Psoas muscle (tissue), 7 donors: ENCODE measurements at regions not wholly inside any gene's neighbourhood (a gene's known extent, or its start where the extent isn't known, plus 50 kb on each side); places are given as distances from the start of the nearest gene placed in this dataset.

Experiments used
- ATAC-seq, 4 donors: fragments of 200-7000 bp; cut with Tn5 transposase; one replicate each; pipeline ENCODE4 v1.9.1; 2020; ENCODE audit warnings: moderate library complexity in 3 of 4, mild to moderate bottlenecking in 2 of 4
- DNase-seq, 2 donors: peaks; one replicate each; pipeline ENCODE4 v3.0.0-alpha.2; 2020
- H3K27ac ChIP-seq: fragments of 200-600 bp; one replicate; pipeline ENCODE4 v1.8.0; 2022
- H3K27me3 ChIP-seq, 3 donors: fragments of 200-600 bp in 1 of 3; one replicate each; pipeline versions ENCODE4 v1.6.1 to v1.8.0; 2013 to 2022; ENCODE audit warnings: low read length in 2 of 3, mild to moderate bottlenecking in 2 of 3, moderate library complexity in 1 of 3; ENCODE audit not compliant: insufficient read depth in 3 of 3
- H3K36me3 ChIP-seq, 2 donors: fragments of 200-600 bp in 1 of 2; one replicate each; pipeline versions ENCODE4 v1.6.1 to v1.8.0; 2013 to 2022; ENCODE audit warnings: low read depth in 1 of 2, mild to moderate bottlenecking in 1 of 2, moderate library complexity in 1 of 2; ENCODE audit not compliant: insufficient read depth in 1 of 2
- H3K4me1 ChIP-seq: fragments of 200-600 bp; one replicate; pipeline ENCODE4 v1.8.0; 2022
- H3K4me3 ChIP-seq: fragments of 200-600 bp; one replicate; pipeline ENCODE4 v1.8.0; 2022; ENCODE audit warnings: mild to moderate bottlenecking
- H3K9me3 ChIP-seq: fragments of 200-600 bp; one replicate; pipeline ENCODE4 v1.8.0; 2022
- WGBS, 3 donors: extraction: QIAGEN DNeasy Blood & Tissue Kit; methylation state at CpG; one replicate each; pipeline versions ENCODE4 v1.1.6 to v1.1.7; 2013; 5-methylcytosine and 5-hydroxymethylcytosine counted together
- intact Hi-C, 2 donors: fragments of 100-400 bp; cut with DNase I; formaldehyde crosslinking; loops; one replicate each; pipeline versions ENCODE4 v1.11.0 to v1.14.2; 2022
- TF ChIP-seq, protein P1 (sequence below): fragments of 200-600 bp; IDR thresholded peaks from one replicate; pipeline ENCODE4 v1.8.0; 2022; ENCODE audit warnings: antibody characterized with exemption
- donor health status: healthy with polysubstance abuse.
- donor health status: DM: no; HTN: no; CAD: no; lungs with moderate emphysema.
- donor health status: Bipolar disorder and iron deficiency.
- donor health status: healthy.
- donor health status: DM: yes; HTN: yes; CAD: no.
- donor health status: DM: no; HTN: no; CAD: no.
- donor health status: DM: yes; HTN: yes; CAD: no.

DNA sequence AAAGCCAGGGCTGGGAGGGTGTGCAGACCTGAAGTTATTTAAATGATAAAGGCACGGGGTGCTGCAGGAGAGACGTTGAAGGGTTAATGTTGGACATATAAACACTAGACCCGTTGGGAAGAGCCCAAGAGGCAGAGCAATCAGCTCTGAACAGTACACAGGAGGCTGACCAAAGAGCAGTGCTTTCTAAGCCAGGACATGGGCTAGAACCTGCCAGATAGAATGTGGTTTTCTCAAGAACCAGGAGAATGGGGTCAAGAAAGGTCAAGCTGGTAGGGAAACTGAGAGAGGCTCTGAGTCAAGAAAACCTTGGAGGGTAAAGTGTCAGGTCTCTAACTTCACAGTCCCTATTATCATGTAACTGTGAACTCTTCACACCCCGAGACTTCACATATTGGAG is 143.2 kb upstream of the EEA1 start:
- WGBS, 3 donors = 68 to 73% (median 70%) methylated on average over 4 of the region's 4 CpGs

DNA sequence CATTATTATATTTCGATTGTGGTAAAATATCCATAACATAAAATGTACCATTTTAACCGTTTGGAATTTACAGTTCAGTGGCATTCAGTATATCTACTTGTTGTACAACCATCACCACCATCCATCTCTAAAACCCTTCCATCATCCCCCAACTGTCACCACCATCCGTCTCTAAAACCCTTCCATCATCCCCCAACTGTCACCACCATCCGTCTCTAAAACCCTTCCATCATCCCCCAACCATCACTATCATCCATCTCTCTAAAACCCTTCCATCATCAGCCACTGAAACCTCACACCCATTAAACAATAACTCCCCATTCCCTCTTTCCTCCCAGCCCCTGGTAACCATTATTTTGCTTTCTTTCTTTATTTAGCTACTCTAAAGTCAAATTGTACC is 144.2 kb upstream of the EEA1 start:
- Histone ChIP-seq H3K27me3 (no peaks in the 10 kb centered on the region), H3K4me3 (no peak overlapping the region), H3K4me1 (no peaks in the 10 kb centered on the region), H3K36me3 (no peaks in the 10 kb centered on the region), H3K9me3 (no peaks in the 10 kb centered on the region), H3K27ac (no peak overlapping the region)
- 65 to 82% (median 68%) methylated on average over 4 of the region's 4 CpGs for WGBS, 3 donors
- intact Hi-C loops = no loop called here
- no peak for ATAC-seq
- TF ChIP-seq, protein P1, sequence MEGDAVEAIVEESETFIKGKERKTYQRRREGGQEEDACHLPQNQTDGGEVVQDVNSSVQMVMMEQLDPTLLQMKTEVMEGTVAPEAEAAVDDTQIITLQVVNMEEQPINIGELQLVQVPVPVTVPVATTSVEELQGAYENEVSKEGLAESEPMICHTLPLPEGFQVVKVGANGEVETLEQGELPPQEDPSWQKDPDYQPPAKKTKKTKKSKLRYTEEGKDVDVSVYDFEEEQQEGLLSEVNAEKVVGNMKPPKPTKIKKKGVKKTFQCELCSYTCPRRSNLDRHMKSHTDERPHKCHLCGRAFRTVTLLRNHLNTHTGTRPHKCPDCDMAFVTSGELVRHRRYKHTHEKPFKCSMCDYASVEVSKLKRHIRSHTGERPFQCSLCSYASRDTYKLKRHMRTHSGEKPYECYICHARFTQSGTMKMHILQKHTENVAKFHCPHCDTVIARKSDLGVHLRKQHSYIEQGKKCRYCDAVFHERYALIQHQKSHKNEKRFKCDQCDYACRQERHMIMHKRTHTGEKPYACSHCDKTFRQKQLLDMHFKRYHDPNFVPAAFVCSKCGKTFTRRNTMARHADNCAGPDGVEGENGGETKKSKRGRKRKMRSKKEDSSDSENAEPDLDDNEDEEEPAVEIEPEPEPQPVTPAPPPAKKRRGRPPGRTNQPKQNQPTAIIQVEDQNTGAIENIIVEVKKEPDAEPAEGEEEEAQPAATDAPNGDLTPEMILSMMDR = no peak
- no peak for DNase-seq

More for the DNA sequence above, 143.2 kb upstream of the EEA1 start:
- H3K27me3 ChIP-seq = no peaks in the 10 kb centered on the region
- H3K36me3 ChIP-seq = no peaks in the 10 kb centered on the region
- ATAC-seq = no peak
- H3K4me3 ChIP-seq = no peak overlapping the region
- intact Hi-C loops = no loop called here
- TF ChIP-seq, protein P1 = no peak
- no peak overlapping the region for H3K27ac ChIP-seq
- H3K9me3 ChIP-seq = no peaks in the 10 kb centered on the region
- no peaks in the 10 kb centered on the region for H3K4me1 ChIP-seq
- DNase-seq = no peak

DNA sequence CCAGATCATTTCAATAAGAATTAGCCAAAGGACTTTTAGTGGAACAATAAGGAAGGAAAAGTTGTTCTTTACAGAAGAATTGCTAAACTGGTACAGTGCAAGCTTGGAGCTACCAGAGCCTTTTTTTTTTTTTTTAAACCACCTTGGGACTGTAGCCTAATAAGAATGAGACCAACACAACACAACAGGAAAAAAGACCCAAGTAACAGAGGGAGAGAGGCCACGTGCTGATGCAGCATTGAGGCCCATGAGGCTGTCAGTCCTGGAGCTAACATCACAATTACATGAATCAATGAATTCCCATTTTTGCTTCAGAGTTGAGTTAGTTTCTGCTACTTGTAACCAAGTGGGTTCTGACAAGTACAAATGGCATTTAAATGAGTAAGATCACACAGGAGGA is 149.0 kb upstream of the EEA1 start:
- H3K4me3 ChIP-seq = no peak overlapping the region
- no peaks in the 10 kb centered on the region for H3K9me3 ChIP-seq
- ATAC-seq (no peak), DNase-seq (no peak)
- WGBS, 3 donors = 48 to 68% (median 54%) methylated on average over 1 of the region's 1 CpG
- no peaks in the 10 kb centered on the region for H3K4me1 ChIP-seq
- H3K36me3 ChIP-seq = no peaks in the 10 kb centered on the region
- intact Hi-C loops = no loop called here
- no peak overlapping the region for H3K27ac ChIP-seq
- TF ChIP-seq, protein P1 = no peak
- H3K27me3 ChIP-seq = no peaks in the 10 kb centered on the region

DNA sequence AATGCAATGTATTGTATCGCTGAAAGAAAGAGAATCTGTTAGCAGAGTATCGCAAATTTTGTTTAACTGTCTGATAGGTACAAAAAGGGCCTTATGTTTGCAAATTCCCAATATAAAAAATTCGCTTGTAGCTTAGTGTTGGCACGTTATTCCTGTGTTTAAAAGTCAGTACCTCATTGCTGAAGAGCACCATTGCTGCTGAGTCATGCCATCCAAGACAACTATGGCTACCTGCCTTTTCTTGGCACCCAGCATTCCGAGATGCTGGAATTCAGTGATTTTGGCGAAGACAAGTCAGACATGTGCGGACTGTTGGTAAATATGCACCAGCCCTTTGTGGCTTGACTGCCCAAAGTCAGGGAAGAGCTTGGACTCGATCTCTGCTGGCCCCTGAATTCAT is 149.5 kb upstream of the EEA1 start:
- DNase-seq (no peak), ATAC-seq (no peak)
- Histone ChIP-seq H3K27me3 (no peaks in the 10 kb centered on the region), H3K4me1 (no peaks in the 10 kb centered on the region), H3K9me3 (no peaks in the 10 kb centered on the region), H3K36me3 (no peaks in the 10 kb centered on the region), H3K27ac (no peak overlapping the region), H3K4me3 (no peak overlapping the region)
- intact Hi-C loops = no loop called here
- TF ChIP-seq, protein P1 = no peak
- 92 to 94% (median 93%) methylated on average over 8 of the region's 8 CpGs for WGBS, 3 donors

DNA sequence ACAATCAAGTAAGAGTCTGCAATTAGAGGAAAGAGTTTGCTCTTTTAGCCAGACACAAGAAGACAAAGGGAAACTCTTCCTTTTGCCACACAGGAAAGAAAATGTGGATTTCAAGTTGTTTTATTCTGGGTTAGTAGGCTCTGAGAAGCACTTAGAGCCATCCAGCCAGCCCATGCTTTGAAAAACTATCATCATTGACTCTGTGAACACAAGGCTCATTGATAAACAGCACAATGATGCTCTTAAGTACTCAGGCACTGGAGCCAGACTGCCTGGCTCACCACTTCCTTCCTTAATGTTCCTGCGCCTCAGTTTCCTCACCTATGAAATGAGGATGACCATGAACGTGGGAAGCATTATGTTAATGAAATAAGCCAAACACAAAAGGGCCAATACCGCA is 150.2 kb upstream of the EEA1 start:
- Histone ChIP-seq H3K4me3 (no peak overlapping the region), H3K9me3 (no peaks in the 10 kb centered on the region), H3K36me3 (no peaks in the 10 kb centered on the region), H3K4me1 (no peaks in the 10 kb centered on the region), H3K27me3 (no peaks in the 10 kb centered on the region), H3K27ac (no peak overlapping the region)
- intact Hi-C loops = no loop called here
- ATAC-seq = no peak
- TF ChIP-seq, protein P1 = no peak
- no peak for DNase-seq
- 94 to 98% (median 97%) methylated on average over 3 of the region's 3 CpGs for whole genome bisulfite sequencing, 3 donors
